ENCODE measurements at regions not wholly inside any gene's neighbourhood (a gene's known extent, or its start where the extent isn't known, plus 50 kb on each side); places are given as distances from the start of the nearest gene placed in this dataset.

DNA sequence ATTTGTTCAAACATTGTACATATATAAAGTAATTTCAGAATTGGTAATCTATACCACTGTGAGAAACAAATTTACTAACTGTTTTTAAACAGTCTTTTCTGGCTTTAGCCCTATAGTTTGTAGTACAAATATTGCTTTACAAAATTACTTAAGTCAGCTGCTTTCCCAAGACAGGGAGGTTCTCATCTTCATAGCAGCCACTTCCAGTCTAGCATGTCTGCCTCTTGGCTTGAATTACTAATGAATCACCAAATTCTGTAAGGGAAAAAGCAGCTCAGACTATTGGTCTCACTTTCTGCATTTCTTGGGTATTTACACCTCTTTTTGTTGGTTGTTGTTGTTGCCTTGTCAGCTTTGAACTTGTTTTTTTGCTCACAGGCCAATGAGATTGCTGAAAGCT lies 187.2 kb downstream of the NPFFR2 start:
- TF ChIP-seq POLR2A (IDR thresholded peaks at IDR 0.05; ENCODE audit: low read depth, low read length) (no peak), POLR2AphosphoS5 (IDR thresholded peaks at IDR 0.05; ENCODE audit: low read depth, low read length) (no peak)
